GM12892 (cell line): ENCODE measurements at regions not wholly inside any gene's neighbourhood (a gene's known extent, or its start where the extent isn't known, plus 50 kb on each side); places are given as distances from the start of the nearest gene placed in this dataset.

Experiments used
- DNase-seq: peaks from one replicate; pipeline ENCODE4 v3.0.0; 2011; ENCODE audit not compliant: insufficient read length
- FAIRE-seq: peaks from 2 replicates; lab custom pipeline; 2011; peaks lifted over from hg19 to GRCh38; lab: Jason Lieb, UNC
- POLR2A ChIP-seq: IDR thresholded peaks from 2 replicates; pipeline ENCODE4 v1.6.1; 2011; ENCODE audit warnings: low read depth, low read length, control low read depth
- POLR2AphosphoS5 ChIP-seq: IDR thresholded peaks from 2 replicates; pipeline ENCODE4 v1.6.1; 2011; ENCODE audit warnings: low read depth, low read length, control low read depth
- TAF1 ChIP-seq: IDR thresholded peaks from 2 replicates; pipeline ENCODE4 v1.6.1; 2011; ENCODE audit warnings: low read depth, mild to moderate bottlenecking, control low read depth, low read length, borderline replicate concordance

- FAIRE-seq (no peak), DNase-seq (no peak)
- TF ChIP-seq POLR2A (no peak), TAF1 (no peak), POLR2AphosphoS5 (no peak)
Measured at GRCh38 chr14:44036248-44036647, 470.8 kb downstream of the FSCB start.

- TF ChIP-seq POLR2A (no peak), POLR2AphosphoS5 (no peak), TAF1 (no peak)
- DNase-seq (no peak), FAIRE-seq (no peak)
Measured at GRCh38 chr14:44035707-44036106, 471.4 kb downstream of the FSCB start.

GRCh38 chr14:44030831-44031383 is 476.2 kb downstream of the FSCB start:
- TF ChIP-seq POLR2A (no peak), POLR2AphosphoS5 (no peak), TAF1 (no peak)
- DNase-seq (no peak), FAIRE-seq (no peak)

- DNase-seq: no peak
- TF ChIP-seq POLR2A (no peak), POLR2AphosphoS5 (no peak), TAF1 (no peak)
- no peak for FAIRE-seq
Measured at GRCh38 chr14:44029933-44030332, 477.1 kb downstream of the FSCB start.

- DNase-seq (no peak), FAIRE-seq (no peak)
- TF ChIP-seq POLR2AphosphoS5: no peak
- TF ChIP-seq TAF1: no peak
Measured at GRCh38 chr14:44027397-44027796, 479.7 kb downstream of the FSCB start.

GRCh38 chr14:44010595-44010994 is 496.5 kb downstream of the FSCB start:
- FAIRE-seq (no peak), DNase-seq (no peak)
- TF ChIP-seq POLR2A (no peak), TAF1 (no peak), POLR2AphosphoS5 (no peak)

- no peak for FAIRE-seq
- DNase-seq: no peak
- no peak for TF ChIP-seq POLR2AphosphoS5
- TF ChIP-seq TAF1: no peak
- no peak for TF ChIP-seq POLR2A
Measured at GRCh38 chr14:44010071-44010470, 497.0 kb downstream of the FSCB start.

GRCh38 chr14:44009642-44010041 is 497.4 kb downstream of the FSCB start:
- FAIRE-seq (no peak), DNase-seq (no peak)
- TF ChIP-seq POLR2A: no peak
- no peak for TF ChIP-seq TAF1
- TF ChIP-seq POLR2AphosphoS5: no peak

GRCh38 chr14:43988989-43989388 is 518.1 kb downstream of the FSCB start:
- FAIRE-seq: no peak
- DNase-seq: no peak
- TF ChIP-seq TAF1 (no peak), POLR2A (no peak), POLR2AphosphoS5 (no peak)

- FAIRE-seq (no peak), DNase-seq (no peak)
- no peak for TF ChIP-seq POLR2AphosphoS5
- no peak for TF ChIP-seq TAF1
- no peak for TF ChIP-seq POLR2A
Measured at GRCh38 chr14:43983721-43984120, 523.4 kb downstream of the FSCB start.

- TF ChIP-seq POLR2AphosphoS5 (no peak), TAF1 (no peak), POLR2A (no peak)
- DNase-seq (no peak), FAIRE-seq (no peak)
Measured at GRCh38 chr14:43981135-43981768, 525.8 kb downstream of the FSCB start.

- no peak for DNase-seq
- no peak for FAIRE-seq
Measured at GRCh38 chr14:43956741-43957140, 550.3 kb downstream of the FSCB start.

More at GRCh38 chr14:43956741-43957140, 550.3 kb downstream of the FSCB start:
- TF ChIP-seq TAF1 (no peak), POLR2AphosphoS5 (no peak), POLR2A (no peak)
